ENCODE measurements at regions not wholly inside any gene's neighbourhood (a gene's known extent, or its start where the extent isn't known, plus 50 kb on each side); places are given as distances from the start of the nearest gene placed in this dataset.

GRCh38 chr2:155525199-155525598, 807.3 kb downstream of the NR4A2 start (continued):
- TF ChIP-seq ZNF512 (CRISPR knock-in tag; IDR thresholded peaks at IDR 0.05; ENCODE audit: borderline replicate concordance) (no peak), PRDM15 (CRISPR knock-in tag; IDR thresholded peaks at IDR 0.05) (no peak), RELA (CRISPR knock-in tag; IDR thresholded peaks at IDR 0.05; ENCODE audit: borderline replicate concordance) (no peak), CREM (CRISPR knock-in tag; IDR thresholded peaks at IDR 0.05) (no peak), IRF1 (CRISPR knock-in tag; IDR thresholded peaks at IDR 0.05) (no peak), ATF2 (CRISPR knock-in tag; IDR thresholded peaks at IDR 0.05; ENCODE audit: borderline replicate concordance, low read depth) (no peak)

DNA sequence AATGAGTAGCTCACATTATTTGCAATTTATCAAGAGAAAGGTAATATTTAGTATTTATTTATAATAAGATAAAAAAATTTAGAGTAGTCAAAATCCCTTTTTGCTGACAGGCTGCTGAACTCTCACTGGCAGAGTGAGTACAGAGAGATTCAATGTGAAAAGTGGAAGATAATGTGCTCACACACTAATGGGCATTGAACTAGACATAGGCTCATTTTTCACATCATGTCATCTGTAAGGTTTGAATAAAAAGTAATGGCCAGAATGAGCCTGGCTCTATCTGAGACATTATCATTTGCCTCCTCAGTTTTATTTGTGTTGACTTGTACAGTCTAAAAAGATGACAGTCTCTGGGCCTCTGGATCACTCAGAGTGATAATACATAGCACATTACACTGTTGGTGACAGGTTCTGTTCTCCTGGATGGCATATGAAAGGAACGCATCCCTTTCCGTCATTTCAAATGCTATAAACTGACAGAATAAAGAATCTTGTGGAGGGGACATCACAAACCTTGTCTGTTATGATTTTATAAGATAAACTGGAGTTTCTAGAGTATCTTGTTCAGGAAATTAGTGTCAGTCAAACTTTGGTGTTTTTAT, 812.9 kb downstream of the NR4A2 start:
- ChIA-PET POLR2A (no interaction called here), CTCF (no interaction called here)
- DNase-seq (ENCODE audit: low spot score) = no peak
- no peak for ATAC-seq
- no peak overlapping the region for H3K4me3 Mint-ChIP-seq
- no peaks in the 10 kb centered on the region for H3K4me1 Mint-ChIP-seq
- no peak overlapping the region for H3K27ac Mint-ChIP-seq
- H3K9me3 Mint-ChIP-seq = no peaks in the 10 kb centered on the region
- no peaks in the 10 kb centered on the region for H3K36me3 Mint-ChIP-seq
- no peaks in the 10 kb centered on the region; the same call in 1 of the 2 replicates for H3K27me3 Mint-ChIP-seq (ENCODE audit: low read depth)
- TF ChIP-seq ZBTB21 (CRISPR knock-in tag; IDR thresholded peaks at IDR 0.05; ENCODE audit: borderline replicate concordance) = no peak
- no peak for TF ChIP-seq ZNF671 (CRISPR knock-in tag; IDR thresholded peaks at IDR 0.05)
- TF ChIP-seq ZNF263 (CRISPR knock-in tag; IDR thresholded peaks at IDR 0.05; ENCODE audit: low read depth) = no peak
- TF ChIP-seq RORB (CRISPR knock-in tag; IDR thresholded peaks at IDR 0.05) = no peak
- TF ChIP-seq ZBTB43 (CRISPR knock-in tag; IDR thresholded peaks at IDR 0.05) = no peak
- no peak for TF ChIP-seq IRF2 (CRISPR knock-in tag; IDR thresholded peaks at IDR 0.05; ENCODE audit: borderline replicate concordance, low read depth)
- TF ChIP-seq ZNF281 (CRISPR knock-in tag; IDR thresholded peaks at IDR 0.05) = no peak
- TF ChIP-seq, protein P1, sequence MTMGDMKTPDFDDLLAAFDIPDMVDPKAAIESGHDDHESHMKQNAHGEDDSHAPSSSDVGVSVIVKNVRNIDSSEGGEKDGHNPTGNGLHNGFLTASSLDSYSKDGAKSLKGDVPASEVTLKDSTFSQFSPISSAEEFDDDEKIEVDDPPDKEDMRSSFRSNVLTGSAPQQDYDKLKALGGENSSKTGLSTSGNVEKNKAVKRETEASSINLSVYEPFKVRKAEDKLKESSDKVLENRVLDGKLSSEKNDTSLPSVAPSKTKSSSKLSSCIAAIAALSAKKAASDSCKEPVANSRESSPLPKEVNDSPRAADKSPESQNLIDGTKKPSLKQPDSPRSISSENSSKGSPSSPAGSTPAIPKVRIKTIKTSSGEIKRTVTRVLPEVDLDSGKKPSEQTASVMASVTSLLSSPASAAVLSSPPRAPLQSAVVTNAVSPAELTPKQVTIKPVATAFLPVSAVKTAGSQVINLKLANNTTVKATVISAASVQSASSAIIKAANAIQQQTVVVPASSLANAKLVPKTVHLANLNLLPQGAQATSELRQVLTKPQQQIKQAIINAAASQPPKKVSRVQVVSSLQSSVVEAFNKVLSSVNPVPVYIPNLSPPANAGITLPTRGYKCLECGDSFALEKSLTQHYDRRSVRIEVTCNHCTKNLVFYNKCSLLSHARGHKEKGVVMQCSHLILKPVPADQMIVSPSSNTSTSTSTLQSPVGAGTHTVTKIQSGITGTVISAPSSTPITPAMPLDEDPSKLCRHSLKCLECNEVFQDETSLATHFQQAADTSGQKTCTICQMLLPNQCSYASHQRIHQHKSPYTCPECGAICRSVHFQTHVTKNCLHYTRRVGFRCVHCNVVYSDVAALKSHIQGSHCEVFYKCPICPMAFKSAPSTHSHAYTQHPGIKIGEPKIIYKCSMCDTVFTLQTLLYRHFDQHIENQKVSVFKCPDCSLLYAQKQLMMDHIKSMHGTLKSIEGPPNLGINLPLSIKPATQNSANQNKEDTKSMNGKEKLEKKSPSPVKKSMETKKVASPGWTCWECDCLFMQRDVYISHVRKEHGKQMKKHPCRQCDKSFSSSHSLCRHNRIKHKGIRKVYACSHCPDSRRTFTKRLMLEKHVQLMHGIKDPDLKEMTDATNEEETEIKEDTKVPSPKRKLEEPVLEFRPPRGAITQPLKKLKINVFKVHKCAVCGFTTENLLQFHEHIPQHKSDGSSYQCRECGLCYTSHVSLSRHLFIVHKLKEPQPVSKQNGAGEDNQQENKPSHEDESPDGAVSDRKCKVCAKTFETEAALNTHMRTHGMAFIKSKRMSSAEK (CRISPR knock-in tag; IDR thresholded peaks at IDR 0.05; ENCODE audit: borderline replicate concordance) = no peak
- no peak for TF ChIP-seq NFE2L1 (CRISPR knock-in tag; IDR thresholded peaks at IDR 0.05)
- TF ChIP-seq, protein P2, sequence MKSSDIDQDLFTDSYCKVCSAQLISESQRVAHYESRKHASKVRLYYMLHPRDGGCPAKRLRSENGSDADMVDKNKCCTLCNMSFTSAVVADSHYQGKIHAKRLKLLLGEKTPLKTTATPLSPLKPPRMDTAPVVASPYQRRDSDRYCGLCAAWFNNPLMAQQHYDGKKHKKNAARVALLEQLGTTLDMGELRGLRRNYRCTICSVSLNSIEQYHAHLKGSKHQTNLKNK (CRISPR knock-in tag; IDR thresholded peaks at IDR 0.05) = no peak
